ENCODE measurements at regions not wholly inside any gene's neighbourhood (a gene's known extent, or its start where the extent isn't known, plus 50 kb on each side); places are given as distances from the start of the nearest gene placed in this dataset.

DNA sequence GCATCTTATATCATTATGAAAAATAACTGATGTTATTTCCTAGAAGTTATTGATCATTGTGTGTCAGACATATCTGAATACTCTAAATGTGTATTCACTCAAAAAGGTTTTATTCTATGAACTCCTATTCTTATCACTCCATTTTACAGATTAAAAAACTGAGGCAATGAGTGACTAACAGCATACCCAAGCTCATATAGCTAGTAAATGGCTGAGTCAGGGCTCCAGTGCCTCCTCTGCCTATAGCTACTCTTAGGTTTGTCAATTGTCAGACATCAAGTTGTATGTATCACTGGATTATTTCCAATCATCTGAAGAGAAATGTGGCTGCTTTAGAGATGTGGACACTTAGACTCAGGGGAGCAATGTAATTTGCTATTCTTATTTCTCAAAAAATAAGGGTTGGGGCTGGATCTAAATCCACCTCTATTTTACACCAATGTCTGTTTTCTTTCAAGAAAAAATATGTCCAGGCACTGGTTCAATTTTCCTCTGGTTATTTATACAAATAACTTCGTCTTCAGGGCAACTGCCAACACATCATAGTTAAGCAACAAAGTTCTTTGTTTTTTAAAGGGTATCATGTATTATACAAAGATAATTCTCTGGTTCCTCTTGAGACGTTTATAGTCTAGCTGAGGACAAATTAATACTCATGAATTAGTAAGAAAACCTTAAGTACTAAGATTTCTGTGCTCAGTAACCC is 328.9 kb upstream of the MAF start:
- Histone ChIP-seq H3K4me1 (peaks cover 0 to 20% (median 0%) of the 10 kb centered on the region in 4 donors), H3K36me3 (no peaks in the 10 kb centered on the region), H3K27ac (peak overlapping the region in 3 of 4 donors; percentile 30 to 65 (median 52)), H3K4me3 (no peak overlapping the region), H3K9me3 (no peaks in the 10 kb centered on the region), H3K27me3 (no peaks in the 10 kb centered on the region)
- TF ChIP-seq EP300 (IDR thresholded peaks at IDR 0.05) (no peak), CTCF (IDR thresholded peaks at IDR 0.05) (no peak), POLR2A (IDR thresholded peaks at IDR 0.05) (no peak)
- 10 to 27% methylated on average over 2 of the region's 2 CpGs for WGBS, 2 donors
- DNase-seq (ENCODE audit: low spot score in 2 of 2) = no peak

- no peak for DNase-seq (ENCODE audit: low spot score in 2 of 2)
- Histone ChIP-seq H3K9me3 (no peaks in the 10 kb centered on the region), H3K36me3 (no peaks in the 10 kb centered on the region), H3K27ac (peak overlapping the region in 3 of 4 donors; percentile 30 to 65 (median 52)), H3K4me1 (peaks cover 0 to 20% (median 0%) of the 10 kb centered on the region in 4 donors), H3K4me3 (no peak overlapping the region), H3K27me3 (no peaks in the 10 kb centered on the region)
- 44 to 47% methylated on average over 9 of the region's 9 CpGs for WGBS, 2 donors
- TF ChIP-seq POLR2A (IDR thresholded peaks at IDR 0.05) = no peak
- no peak for TF ChIP-seq CTCF (IDR thresholded peaks at IDR 0.05)
- no peak for TF ChIP-seq EP300 (IDR thresholded peaks at IDR 0.05)
Measured at GRCh38 chr16:79928142-79928873, 327.8 kb upstream of the MAF start.

- TF ChIP-seq POLR2A (IDR thresholded peaks at IDR 0.05) = no peak
- no peak for TF ChIP-seq EP300 (IDR thresholded peaks at IDR 0.05)
- TF ChIP-seq CTCF (IDR thresholded peaks at IDR 0.05) = no peak
- no peak for DNase-seq (ENCODE audit: low spot score in 2 of 2)
- H3K27ac ChIP-seq = no peak overlapping the region
- H3K9me3 ChIP-seq = no peaks in the 10 kb centered on the region
- WGBS, 2 donors = 92 to 93% methylated on average over 11 of the region's 11 CpGs
- H3K4me3 ChIP-seq = no peak overlapping the region
- peaks cover 0 to 20% (median 0%) of the 10 kb centered on the region in 4 donors for H3K4me1 ChIP-seq
- no peaks in the 10 kb centered on the region for H3K27me3 ChIP-seq
- H3K36me3 ChIP-seq = no peaks in the 10 kb centered on the region
Measured at GRCh38 chr16:79926451-79927205, 326.1 kb upstream of the MAF start.

- Histone ChIP-seq H3K27me3 (no peaks in the 10 kb centered on the region), H3K36me3 (no peaks in the 10 kb centered on the region), H3K4me1 (peaks cover 0 to 3% (median 0%) of the 10 kb centered on the region in 4 donors), H3K9me3 (no peaks in the 10 kb centered on the region), H3K4me3 (no peak overlapping the region), H3K27ac (no peak overlapping the region)
- TF ChIP-seq CTCF (IDR thresholded peaks at IDR 0.05) = no peak
- no peak for TF ChIP-seq POLR2A (IDR thresholded peaks at IDR 0.05)
- TF ChIP-seq EP300 (IDR thresholded peaks at IDR 0.05) = no peak
- WGBS, 2 donors = 91 to 92% methylated on average over 3 of the region's 3 CpGs
- DNase-seq (ENCODE audit: low spot score in 2 of 2) = no peak
Measured at GRCh38 chr16:79923431-79923830, 322.9 kb upstream of the MAF start.
